Osteocyte (in vitro differentiated cells): ENCODE measurements at regions not wholly inside any gene's neighbourhood (a gene's known extent, or its start where the extent isn't known, plus 50 kb on each side); places are given as distances from the start of the nearest gene placed in this dataset.

Experiments used
- DNase-seq: peaks from one replicate; pipeline ENCODE4 v3.0.0; 2021; ENCODE audit warnings: mixed read lengths; ENCODE audit not compliant: unreplicated experiment; ENCODE audit errors: extremely low spot score
- H3K27ac Mint-ChIP-seq: one replicate; pipeline ENCODE4 v1.8.0; 2021; ENCODE audit warnings: mild to moderate bottlenecking, mixed read lengths; ENCODE audit not compliant: unreplicated experiment
- H3K27me3 Mint-ChIP-seq: one replicate; pipeline ENCODE4 v1.8.0; 2021; ENCODE audit warnings: mixed read lengths; ENCODE audit not compliant: unreplicated experiment
- H3K36me3 Mint-ChIP-seq: one replicate; pipeline ENCODE4 v1.8.0; 2021; ENCODE audit warnings: mixed read lengths; ENCODE audit not compliant: unreplicated experiment
- H3K4me1 Mint-ChIP-seq: one replicate; pipeline ENCODE4 v1.8.0; 2021; ENCODE audit warnings: mixed read lengths; ENCODE audit not compliant: unreplicated experiment
- H3K4me3 Mint-ChIP-seq: one replicate; pipeline ENCODE4 v1.8.0; 2021; ENCODE audit warnings: mild to moderate bottlenecking, moderate library complexity, mixed read lengths; ENCODE audit not compliant: unreplicated experiment
- H3K9me3 Mint-ChIP-seq: one replicate; pipeline ENCODE4 v1.8.0; 2021; ENCODE audit warnings: mixed read lengths; ENCODE audit not compliant: unreplicated experiment
- TF ChIP-seq, protein P1 (sequence below): fragments of 200-600 bp; sonication (generic); IDR thresholded peaks from 2 replicates; pipeline ENCODE4 v1.5.0; 2021; ENCODE audit warnings: antibody characterized with exemption, mild to moderate bottlenecking, moderate library complexity

DNA sequence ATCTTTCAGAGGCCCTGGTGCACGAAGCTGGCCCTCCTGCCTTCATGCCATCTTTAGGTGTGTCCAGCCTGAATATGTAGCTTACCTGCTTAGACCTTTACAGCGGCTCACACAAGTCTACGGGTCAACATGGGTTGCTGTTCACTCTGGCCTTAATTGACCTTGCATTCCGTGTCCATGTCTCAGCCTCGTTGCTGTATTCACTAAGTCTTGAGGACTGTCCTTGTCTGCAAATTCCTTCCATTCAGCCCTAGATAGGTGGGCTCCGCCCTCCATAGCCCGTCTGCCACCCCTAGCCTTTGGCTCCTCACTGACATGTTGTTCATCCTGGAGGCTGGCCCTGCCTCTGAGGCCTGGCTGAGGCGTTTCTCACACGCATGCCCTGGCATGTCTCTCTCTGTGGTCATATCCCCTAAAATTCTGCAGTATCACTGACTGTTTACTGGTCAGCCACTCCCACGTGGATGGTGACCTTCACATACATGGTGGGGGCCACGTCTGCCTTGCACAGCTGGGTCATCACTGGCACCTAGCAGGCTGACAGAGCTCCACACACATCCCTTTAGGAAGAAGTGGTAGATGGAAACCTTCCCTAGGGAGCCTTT lies 394.1 kb upstream of the MKI67 start:
- Mint-ChIP-seq H3K4me1 (no peaks in the 10 kb centered on the region), H3K36me3 (no peaks in the 10 kb centered on the region), H3K9me3 (peaks cover 15% of the 10 kb centered on the region), H3K27me3 (no peaks in the 10 kb centered on the region), H3K4me3 (no peak overlapping the region), H3K27ac (no peak overlapping the region)
- no peak for DNase-seq
- TF ChIP-seq, protein P1, sequence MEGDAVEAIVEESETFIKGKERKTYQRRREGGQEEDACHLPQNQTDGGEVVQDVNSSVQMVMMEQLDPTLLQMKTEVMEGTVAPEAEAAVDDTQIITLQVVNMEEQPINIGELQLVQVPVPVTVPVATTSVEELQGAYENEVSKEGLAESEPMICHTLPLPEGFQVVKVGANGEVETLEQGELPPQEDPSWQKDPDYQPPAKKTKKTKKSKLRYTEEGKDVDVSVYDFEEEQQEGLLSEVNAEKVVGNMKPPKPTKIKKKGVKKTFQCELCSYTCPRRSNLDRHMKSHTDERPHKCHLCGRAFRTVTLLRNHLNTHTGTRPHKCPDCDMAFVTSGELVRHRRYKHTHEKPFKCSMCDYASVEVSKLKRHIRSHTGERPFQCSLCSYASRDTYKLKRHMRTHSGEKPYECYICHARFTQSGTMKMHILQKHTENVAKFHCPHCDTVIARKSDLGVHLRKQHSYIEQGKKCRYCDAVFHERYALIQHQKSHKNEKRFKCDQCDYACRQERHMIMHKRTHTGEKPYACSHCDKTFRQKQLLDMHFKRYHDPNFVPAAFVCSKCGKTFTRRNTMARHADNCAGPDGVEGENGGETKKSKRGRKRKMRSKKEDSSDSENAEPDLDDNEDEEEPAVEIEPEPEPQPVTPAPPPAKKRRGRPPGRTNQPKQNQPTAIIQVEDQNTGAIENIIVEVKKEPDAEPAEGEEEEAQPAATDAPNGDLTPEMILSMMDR = no peak

- DNase-seq = no peak
- no peaks in the 10 kb centered on the region for H3K36me3 Mint-ChIP-seq
- H3K27me3 Mint-ChIP-seq = no peaks in the 10 kb centered on the region
- no peak overlapping the region for H3K4me3 Mint-ChIP-seq
- no peaks in the 10 kb centered on the region for H3K4me1 Mint-ChIP-seq
- no peak overlapping the region for H3K27ac Mint-ChIP-seq
- peaks cover 15% of the 10 kb centered on the region for H3K9me3 Mint-ChIP-seq
- TF ChIP-seq, protein P1 = no peak
Observed at GRCh38 chr10:128522551-128523308, 396.5 kb upstream of the MKI67 start.

GRCh38 chr10:128525444-128525843 lies 399.2 kb upstream of the MKI67 start:
- no peak overlapping the region for H3K4me3 Mint-ChIP-seq
- H3K27me3 Mint-ChIP-seq = no peaks in the 10 kb centered on the region
- TF ChIP-seq, protein P1 = no peak
- peaks cover 11% of the 10 kb centered on the region for H3K9me3 Mint-ChIP-seq
- H3K4me1 Mint-ChIP-seq = no peaks in the 10 kb centered on the region
- no peak for DNase-seq
- H3K27ac Mint-ChIP-seq = no peak overlapping the region
- no peaks in the 10 kb centered on the region for H3K36me3 Mint-ChIP-seq

DNA sequence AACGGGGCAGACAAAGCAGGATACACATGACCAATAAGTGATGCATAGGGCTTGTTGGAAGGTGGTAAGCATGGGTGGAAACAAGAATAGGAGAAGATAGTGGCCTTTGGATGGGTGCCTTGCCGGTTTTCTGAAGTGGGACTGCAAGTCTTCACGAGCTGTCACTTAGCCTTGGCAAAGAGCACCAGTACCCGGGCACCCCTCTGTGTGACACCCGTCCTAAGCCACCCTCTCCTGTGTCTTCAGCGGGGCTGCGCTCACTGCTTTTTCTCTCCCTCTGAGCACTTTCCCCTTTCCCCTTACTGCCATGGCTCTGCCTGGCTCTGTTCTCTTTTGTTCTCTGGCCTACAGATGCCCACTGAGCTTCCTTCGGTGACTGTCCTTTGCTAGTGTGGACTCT lies 399.7 kb upstream of the MKI67 start:
- H3K4me1 Mint-ChIP-seq = no peaks in the 10 kb centered on the region
- no peaks in the 10 kb centered on the region for H3K36me3 Mint-ChIP-seq
- no peak overlapping the region for H3K27ac Mint-ChIP-seq
- no peaks in the 10 kb centered on the region for H3K27me3 Mint-ChIP-seq
- no peak for DNase-seq
- H3K9me3 Mint-ChIP-seq = peaks cover 9% of the 10 kb centered on the region
- TF ChIP-seq, protein P1 = no peak
- no peak overlapping the region for H3K4me3 Mint-ChIP-seq

GRCh38 chr10:128526791-128527375 lies 400.7 kb upstream of the MKI67 start:
- no peaks in the 10 kb centered on the region for H3K27me3 Mint-ChIP-seq
- H3K36me3 Mint-ChIP-seq = no peaks in the 10 kb centered on the region
- H3K4me3 Mint-ChIP-seq = no peak overlapping the region
- H3K27ac Mint-ChIP-seq = no peak overlapping the region
- TF ChIP-seq, protein P1 = no peak
- DNase-seq = no peak
- no peaks in the 10 kb centered on the region for H3K4me1 Mint-ChIP-seq
- H3K9me3 Mint-ChIP-seq = peaks cover 9% of the 10 kb centered on the region
